ENCODE measurements at regions not wholly inside any gene's neighbourhood (a gene's known extent, or its start where the extent isn't known, plus 50 kb on each side); places are given as distances from the start of the nearest gene placed in this dataset.

GRCh38 chr2:235287375-235287733 is 206.5 kb upstream of the AGAP1 start:
- Histone ChIP-seq H3K9me3 (replicated peaks; ENCODE audit: insufficient read depth, low read length) (no peaks in the 10 kb centered on the region), H3K9me2 (replicated peaks; ENCODE audit: insufficient read depth, low read length) (no peaks in the 10 kb centered on the region), H3K4me1 (ENCODE audit: low read length) (peaks cover 17% of the 10 kb centered on the region), H3F3A (ENCODE audit: insufficient read depth, low read length) (no peaks in the 10 kb centered on the region; the same call in 1 of the 2 replicates), H4K20me1 (ENCODE audit: insufficient read depth, low read length) (no peaks in the 10 kb centered on the region), H3K4me3 (ENCODE audit: low read length) (no peak overlapping the region), H3K79me2 (ENCODE audit: low read length) (no peaks in the 10 kb centered on the region), H2AFZ (ENCODE audit: low read length) (no peak overlapping the region), H3K27ac (ENCODE audit: low read length) (no peak overlapping the region), H3K36me3 (replicated peaks; ENCODE audit: insufficient read depth, low read length) (no peaks in the 10 kb centered on the region), H3K27me3 (replicated peaks; ENCODE audit: insufficient read depth, low read length) (no peaks in the 10 kb centered on the region), H3K4me2 (ENCODE audit: low read depth, low read length) (no peak overlapping the region), H3K9ac (ENCODE audit: low read length) (no peak overlapping the region)
- TF ChIP-seq EZH2phosphoT487 (IDR thresholded peaks at IDR 0.05; ENCODE audit: low read length) (no peak), CTCF (IDR thresholded peaks at IDR 0.05; ENCODE audit: low read length) (no peak), EZH2 (optimal IDR thresholded peaks at IDR 0.05; ENCODE audit: low read depth, low read length) (no peak)
- DNase-seq: no peak

GRCh38 chr2:235291461-235291860 is 202.4 kb upstream of the AGAP1 start:
- Histone ChIP-seq H3K9ac (ENCODE audit: low read length) (no peak overlapping the region), H3F3A (ENCODE audit: insufficient read depth, low read length) (no peaks in the 10 kb centered on the region; the same call in 1 of the 2 replicates), H3K4me2 (ENCODE audit: low read depth, low read length) (peak overlapping the region; percentile 8; the same call in 1 of the 2 replicates), H3K9me2 (replicated peaks; ENCODE audit: insufficient read depth, low read length) (no peaks in the 10 kb centered on the region), H4K20me1 (ENCODE audit: insufficient read depth, low read length) (no peaks in the 10 kb centered on the region), H3K79me2 (ENCODE audit: low read length) (no peaks in the 10 kb centered on the region), H3K27me3 (replicated peaks; ENCODE audit: insufficient read depth, low read length) (no peaks in the 10 kb centered on the region), H2AFZ (ENCODE audit: low read length) (no peak overlapping the region), H3K9me3 (replicated peaks; ENCODE audit: insufficient read depth, low read length) (no peaks in the 10 kb centered on the region), H3K27ac (ENCODE audit: low read length) (no peak overlapping the region), H3K4me3 (ENCODE audit: low read length) (no peak overlapping the region), H3K4me1 (ENCODE audit: low read length) (peaks cover 17% of the 10 kb centered on the region), H3K36me3 (replicated peaks; ENCODE audit: insufficient read depth, low read length) (no peaks in the 10 kb centered on the region)
- TF ChIP-seq CTCF (IDR thresholded peaks at IDR 0.05; ENCODE audit: low read length) (no peak), EZH2phosphoT487 (IDR thresholded peaks at IDR 0.05; ENCODE audit: low read length) (no peak), EZH2 (optimal IDR thresholded peaks at IDR 0.05; ENCODE audit: low read depth, low read length) (no peak)
- DNase-seq: peak; percentile 73

- peaks cover 23% of the 10 kb centered on the region for H3K4me1 ChIP-seq (ENCODE audit: low read length)
- H4K20me1 ChIP-seq (ENCODE audit: insufficient read depth, low read length): no peaks in the 10 kb centered on the region
- TF ChIP-seq EZH2phosphoT487 (IDR thresholded peaks at IDR 0.05; ENCODE audit: low read length) (no peak), EZH2 (optimal IDR thresholded peaks at IDR 0.05; ENCODE audit: low read depth, low read length) (no peak), CTCF (IDR thresholded peaks at IDR 0.05; ENCODE audit: low read length) (no peak)
- H3K27me3 ChIP-seq (replicated peaks; ENCODE audit: insufficient read depth, low read length): no peaks in the 10 kb centered on the region
- H3K4me2 ChIP-seq (ENCODE audit: low read depth, low read length): no peak overlapping the region
- no peaks in the 10 kb centered on the region for H3K9me2 ChIP-seq (replicated peaks; ENCODE audit: insufficient read depth, low read length)
- H3K9me3 ChIP-seq (replicated peaks; ENCODE audit: insufficient read depth, low read length): no peaks in the 10 kb centered on the region
- H3F3A ChIP-seq (ENCODE audit: insufficient read depth, low read length): no peaks in the 10 kb centered on the region; the same call in 1 of the 2 replicates
- no peaks in the 10 kb centered on the region for H3K36me3 ChIP-seq (replicated peaks; ENCODE audit: insufficient read depth, low read length)
- no peak for DNase-seq
- H3K79me2 ChIP-seq (ENCODE audit: low read length): no peaks in the 10 kb centered on the region
- H3K27ac ChIP-seq (ENCODE audit: low read length): no peak overlapping the region
- H2AFZ ChIP-seq (ENCODE audit: low read length): no peak overlapping the region
- no peak overlapping the region for H3K9ac ChIP-seq (ENCODE audit: low read length)
- H3K4me3 ChIP-seq (ENCODE audit: low read length): no peak overlapping the region
Observed at GRCh38 chr2:235293061-235293460, 200.8 kb upstream of the AGAP1 start.

Measured in MM.1S (cell line).